Fibroblast of lung (primary cell): ENCODE measurements at regions not wholly inside any gene's neighbourhood (a gene's known extent, or its start where the extent isn't known, plus 50 kb on each side); places are given as distances from the start of the nearest gene placed in this dataset.

ENCODE experiments used
- CTCF ChIP-seq, 2 donors: IDR thresholded peaks in 1 of 2; conservative IDR thresholded peaks in 1 of 2; 1 replicate in 1 of 2; 2 replicates in 1 of 2; pipeline ENCODE4 v1.5.1; 2011 to 2012; ENCODE audit warnings: low read length in 2 of 2, control low read depth in 1 of 2, inconsistent platforms in 1 of 2, low read depth in 1 of 2, mild to moderate bottlenecking in 1 of 2
- EZH2 ChIP-seq: IDR thresholded peaks from 2 replicates; pipeline ENCODE4 v1.5.1; 2012; ENCODE audit warnings: low read length, control low read depth, mild to moderate bottlenecking; ENCODE audit errors: missing control alignments

- no peak for TF ChIP-seq CTCF (conservative IDR thresholded peaks at IDR 0.05 in 1 of 2, IDR thresholded peaks at IDR 0.05 in 1 of 2; ENCODE audit: low read depth in 1 of 2, low read length in 2 of 2)
- TF ChIP-seq EZH2 = no peak
Measured at GRCh38 chr16:54436346-54436745, 149.8 kb upstream of the IRX3 start.
